ENCODE measurements at regions not wholly inside any gene's neighbourhood (a gene's known extent, or its start where the extent isn't known, plus 50 kb on each side); places are given as distances from the start of the nearest gene placed in this dataset.
"Not testable (repeated sequence)": the region's sequence is repeated elsewhere in the genome, so short reads cannot be mapped to it uniquely, and the experiment has no call there.

- not testable (repeated sequence) for H3K4me3 ChIP-seq (ENCODE audit: insufficient read depth, low read length, poor library complexity, severe bottlenecking); H3F3A ChIP-seq (ENCODE audit: insufficient read depth); H3K9me3 ChIP-seq (ENCODE audit: insufficient read depth, low read length); H3K79me2 ChIP-seq (ENCODE audit: insufficient read depth, low read length); H3K4me2 ChIP-seq (ENCODE audit: low read depth, low read length, poor library complexity, severe bottlenecking); H3K27ac ChIP-seq (ENCODE audit: low read depth, low read length); H3K9ac ChIP-seq (ENCODE audit: low read length); H3K36me3 ChIP-seq (ENCODE audit: low read length); H2AFZ ChIP-seq (ENCODE audit: low read depth, low read length, severe bottlenecking); H4K20me1 ChIP-seq (ENCODE audit: low read depth, low read length); H3K9me2 ChIP-seq (replicated peaks; ENCODE audit: insufficient read depth, low read length); H3K27me3 ChIP-seq (ENCODE audit: low read length)
These were observed 53.3 kb upstream of the LRPAP1 start for GRCh38 chr4:3585567-3585966.

- no peak overlapping the region for H3K27ac ChIP-seq (ENCODE audit: low read depth, low read length)
- no peak overlapping the region for H3K4me3 ChIP-seq (ENCODE audit: insufficient read depth, low read length, poor library complexity, severe bottlenecking)
- no peaks in the 10 kb centered on the region for H3K79me2 ChIP-seq (ENCODE audit: insufficient read depth, low read length)
- no peaks in the 10 kb centered on the region for H3K9me2 ChIP-seq (replicated peaks; ENCODE audit: insufficient read depth, low read length)
- H3K36me3 ChIP-seq (ENCODE audit: low read length) = no peaks in the 10 kb centered on the region
- H3K4me2 ChIP-seq (ENCODE audit: low read depth, low read length, poor library complexity, severe bottlenecking) = no peak overlapping the region
- no peaks in the 10 kb centered on the region for H3K27me3 ChIP-seq (ENCODE audit: low read length)
- H2AFZ ChIP-seq (ENCODE audit: low read depth, low read length, severe bottlenecking) = no peak overlapping the region
- H3K9ac ChIP-seq (ENCODE audit: low read length) = no peak overlapping the region
- H4K20me1 ChIP-seq (ENCODE audit: low read depth, low read length) = no peaks in the 10 kb centered on the region
- H3F3A ChIP-seq (ENCODE audit: insufficient read depth) = no peaks in the 10 kb centered on the region
- H3K9me3 ChIP-seq (ENCODE audit: insufficient read depth, low read length) = no peaks in the 10 kb centered on the region
- TF ChIP-seq EZH2phosphoT487 (conservative IDR thresholded peaks at IDR 0.05; ENCODE audit: low read length) (no peak), CTCF (IDR thresholded peaks at IDR 0.05; ENCODE audit: insufficient read depth, low read length, poor library complexity, severe bottlenecking) (no peak)
These were observed 49.9 kb upstream of the LRPAP1 start for GRCh38 chr4:3582091-3582475.

Measured in SU-DHL-6 (cell line).